IMR-90 (cell line): ENCODE measurements at regions not wholly inside any gene's neighbourhood (a gene's known extent, or its start where the extent isn't known, plus 50 kb on each side); places are given as distances from the start of the nearest gene placed in this dataset.

Source experiments
- ATAC-seq: fragments of 200-7000 bp; cut with Tn5 transposase; 2 replicates; pipeline ENCODE4 v1.9.1; 2020; ENCODE audit warnings: low read depth, mild to moderate bottlenecking, moderate library complexity
- BruUV-seq: library from RNA; stranded (reverse); fragments of 400-500 nt; replicated peaks from 2 replicates; lab custom pipeline; 2021; lab: Mats Ljungman, UMichigan
- CTCF ChIA-PET: fragments of 300-600 bp; formaldehyde crosslinking; extraction: SDS; loops from one replicate; lab custom pipeline; 2021; ENCODE audit warnings: antibody characterized with exemption; lab: Yijun Ruan, JAX
- POLR2A ChIA-PET: fragments of 300-600 bp; sonication (Branson Sonifier 250); formaldehyde crosslinking; loops from one replicate; lab custom pipeline; 2022; ENCODE audit warnings: antibody characterized with exemption; ENCODE audit not compliant: unreplicated experiment; lab: Charles Lee
- DNase-seq: peaks from one replicate; pipeline ENCODE4 v3.0.0; 2013
- H2AFZ ChIP-seq: replicated peaks from 2 replicates; pipeline ENCODE3; 2013; ENCODE audit warnings: low read length, mild to moderate bottlenecking; ENCODE audit not compliant: poor library complexity
- H2AK5ac ChIP-seq: 2 replicates; pipeline ENCODE4 v1.6.1; 2013; ENCODE audit warnings: low read depth, low read length, inconsistent platforms
- H2AK9ac ChIP-seq: replicated peaks from 2 replicates; pipeline ENCODE3; 2013; ENCODE audit warnings: mild to moderate bottlenecking, low read depth, low read length, moderate library complexity; ENCODE audit not compliant: poor library complexity
- H2BK120ac ChIP-seq: 2 replicates; pipeline ENCODE4 v1.6.1; 2013; ENCODE audit warnings: low read depth, low read length, inconsistent platforms
- H2BK15ac ChIP-seq: 3 replicates; pipeline ENCODE4 v1.6.1; 2013; ENCODE audit warnings: low read depth, low read length, inconsistent platforms
- H2BK20ac ChIP-seq: 2 replicates; pipeline ENCODE4 v1.6.1; 2013; ENCODE audit warnings: low read depth, mild to moderate bottlenecking, inconsistent platforms, low read length, moderate library complexity
- H2BK5ac ChIP-seq: 2 replicates; pipeline ENCODE4 v1.6.1; 2013; ENCODE audit warnings: mild to moderate bottlenecking, low read depth, low read length, inconsistent platforms; ENCODE audit not compliant: poor library complexity, severe bottlenecking
- H3K14ac ChIP-seq: replicated peaks from 2 replicates; pipeline ENCODE4 v1.6.1; 2013; ENCODE audit warnings: low read depth, low read length, inconsistent platforms
- H3K18ac ChIP-seq: 2 replicates; pipeline ENCODE4 v1.6.1; 2013; ENCODE audit warnings: low read depth, low read length, control low read depth
- H3K23ac ChIP-seq: 2 replicates; pipeline ENCODE4 v1.6.1; 2013; ENCODE audit warnings: low read depth, low read length, inconsistent platforms
- H3K27ac ChIP-seq: 2 replicates; pipeline ENCODE4 v1.5.1; 2013; ENCODE audit warnings: mild to moderate bottlenecking, control low read depth, low read length; ENCODE audit not compliant: insufficient read depth
- H3K27me3 ChIP-seq: 2 replicates; pipeline ENCODE4 v1.6.1; 2013; ENCODE audit warnings: low read length; ENCODE audit not compliant: control insufficient read depth, insufficient read depth
- H3K36me3 ChIP-seq: 2 replicates; pipeline ENCODE4 v1.6.1; 2013; ENCODE audit warnings: low read length, mixed read lengths; ENCODE audit not compliant: control insufficient read depth, insufficient read depth
- H3K4ac ChIP-seq: 2 replicates; pipeline ENCODE4 v1.6.1; 2013; ENCODE audit warnings: low read depth, low read length, inconsistent platforms
- H3K4me1 ChIP-seq: 2 replicates; pipeline ENCODE4 v1.6.1; 2013; ENCODE audit warnings: low read length, mixed read lengths; ENCODE audit not compliant: control insufficient read depth, insufficient read depth
- H3K4me2 ChIP-seq: 2 replicates; pipeline ENCODE4 v1.6.1; 2013; ENCODE audit warnings: low read depth, mild to moderate bottlenecking, control low read depth, low read length, moderate library complexity
- H3K4me3 ChIP-seq: 2 replicates; pipeline ENCODE4 v1.5.1; 2013; ENCODE audit warnings: low read depth, mild to moderate bottlenecking, control low read depth, low read length, moderate library complexity; ENCODE audit not compliant: insufficient read depth
- H3K56ac ChIP-seq: 2 replicates; pipeline ENCODE4 v1.6.1; 2013; ENCODE audit warnings: low read length, inconsistent platforms; ENCODE audit not compliant: insufficient read depth; ENCODE audit errors: extremely low read depth
- H3K79me1 ChIP-seq, 2 experiments: 2 replicates each; pipeline ENCODE4 v1.6.1; 2013; ENCODE audit warnings: low read length in 2 of 2, inconsistent platforms in 1 of 2, low read depth in 1 of 2
- H3K9ac ChIP-seq: 2 replicates; pipeline ENCODE4 v1.6.1; 2013; ENCODE audit warnings: low read depth, low read length, control low read depth
- H3K9me1 ChIP-seq: 2 replicates; pipeline ENCODE4 v1.6.1; 2013; ENCODE audit warnings: low read length, inconsistent platforms; ENCODE audit not compliant: insufficient read depth
- H3K9me3 ChIP-seq: 2 replicates; pipeline ENCODE4 v1.6.1; 2013; ENCODE audit warnings: low read length; ENCODE audit not compliant: control insufficient read depth, insufficient read depth
- H4K20me1 ChIP-seq: 2 replicates; pipeline ENCODE4 v1.6.1; 2013; ENCODE audit warnings: low read length, inconsistent platforms; ENCODE audit not compliant: insufficient read depth
- H4K5ac ChIP-seq: 2 replicates; pipeline ENCODE4 v1.6.1; 2013; ENCODE audit warnings: mild to moderate bottlenecking, low read depth, low read length, control low read depth
- H4K8ac ChIP-seq, 2 experiments: 2 replicates each; pipeline ENCODE4 v1.6.1; 2013; ENCODE audit warnings: low read depth in 2 of 2, low read length in 2 of 2, control low read depth in 1 of 2, inconsistent platforms in 1 of 2
- H4K91ac ChIP-seq: 2 replicates; pipeline ENCODE4 v1.6.1; 2013; ENCODE audit warnings: low read depth, low read length, inconsistent platforms; ENCODE audit not compliant: insufficient read depth
- FOS ChIP-seq: fragments of 150-350 bp; IDR thresholded peaks from 2 replicates; pipeline ENCODE4 v1.6.1; 2016; ENCODE audit warnings: low read depth, low read length
- MAFK ChIP-seq: IDR thresholded peaks from 2 replicates; pipeline ENCODE4 v1.6.1; 2012; ENCODE audit warnings: low read depth, low read length, improper control_type of control experiment
- SMC3 ChIP-seq: fragments of 150-350 bp; IDR thresholded peaks from 2 replicates; pipeline ENCODE4 v1.6.1; 2016; ENCODE audit warnings: low read depth, mild to moderate bottlenecking, antibody characterized with exemption, low read length, moderate library complexity
- WGBS, 2 experiments: methylation state at CpG; one replicate each; pipeline versions ENCODE4 v1.1.5 to v1.1.7; 2013; ENCODE audit warnings: missing lambda C conversion rate in 2 of 2; ENCODE audit not compliant: insufficient read length in 1 of 2; ENCODE audit errors: extremely low coverage in 2 of 2; 5-methylcytosine and 5-hydroxymethylcytosine counted together
- dilution Hi-C: fragments of 300-500 bp; cut with HindIII; formaldehyde crosslinking; loops from one replicate; pipeline ENCODE4 v1.14.3; 2018; ENCODE audit warnings: low sequenced_read_pairs; ENCODE audit not compliant: unreplicated experiment
- in situ Hi-C: fragments of 300-500 bp; cut with MboI; formaldehyde crosslinking; loops from 3 replicates; pipeline ENCODE4 v1.14.3; 2019; ENCODE audit warnings: low sequenced_read_pairs, inconsistent platforms, mixed read lengths
- intact Hi-C: fragments of 100-400 bp; cut with micrococcal nuclease; formaldehyde crosslinking; loops from 2 replicates; pipeline ENCODE4 v1.10.0; 2022

DNA sequence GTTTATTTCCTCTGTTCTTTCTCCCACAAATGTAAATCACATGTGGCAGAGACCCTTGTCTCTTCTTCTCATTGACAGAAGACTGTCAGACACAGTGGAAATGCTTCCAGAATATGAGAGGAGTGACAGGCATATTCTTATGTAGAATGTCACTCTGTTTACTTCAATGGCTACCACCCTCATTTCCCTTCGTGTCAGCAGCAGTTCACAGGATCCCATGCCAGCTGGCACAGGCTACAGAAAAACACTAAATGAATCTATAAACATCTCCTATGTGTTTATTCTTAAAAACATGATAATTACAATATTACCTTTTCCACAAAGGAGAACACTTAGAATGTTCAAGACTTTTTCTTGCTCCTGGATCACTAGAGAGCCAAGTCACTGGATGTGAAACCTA lies 183.8 kb upstream of the CNTN1 start:
- H4K91ac ChIP-seq, result no peak overlapping the region
- H4K20me1 ChIP-seq, result no peaks in the 10 kb centered on the region
- ChIA-PET CTCF (no interaction called here), POLR2A (no interaction called here)
- no peak overlapping the region for H3K27ac ChIP-seq
- no peak overlapping the region for H2BK120ac ChIP-seq
- no peaks in the 10 kb centered on the region for H3K4me1 ChIP-seq
- H4K8ac ChIP-seq, result no peak overlapping the region
- H4K5ac ChIP-seq, result no peak overlapping the region
- no peak overlapping the region for H3K56ac ChIP-seq
- intact Hi-C loops, result no loop called here
- no peaks in the 10 kb centered on the region for H3K9me1 ChIP-seq
- H3K36me3 ChIP-seq, result no peaks in the 10 kb centered on the region
- TF ChIP-seq SMC3 (no peak), FOS (no peak), MAFK (no peak)
- ATAC-seq (no peak), DNase-seq (no peak)
- no peak overlapping the region for H3K9ac ChIP-seq
- H3K4me3 ChIP-seq, result no peak overlapping the region
- no peak overlapping the region for H2AK5ac ChIP-seq
- no peak overlapping the region for H3K14ac ChIP-seq
- H2BK5ac ChIP-seq, result no peak overlapping the region
- no peak overlapping the region for H3K18ac ChIP-seq
- peaks cover 9% of the 10 kb centered on the region; the same call in 1 of the 2 replicates for H3K9me3 ChIP-seq
- dilution Hi-C loops, result no loop called here
- in situ Hi-C loops, result no loop called here
- no CpG with 5 or more reads among the region's 1 CpG for WGBS, 2 experiments
- H3K4me2 ChIP-seq, result no peak overlapping the region
- no peak overlapping the region for H3K23ac ChIP-seq
- H3K27me3 ChIP-seq, result no peaks in the 10 kb centered on the region
- no peak overlapping the region for H2BK20ac ChIP-seq
- H2AK9ac ChIP-seq, result no peak overlapping the region
- no peaks in the 10 kb centered on the region for H3K79me1 ChIP-seq
- BruUV-seq, result no TSS peak
- no peak overlapping the region for H2AFZ ChIP-seq
- H2BK15ac ChIP-seq, result no peak overlapping the region
- H3K4ac ChIP-seq, result no peak overlapping the region
